GM23248 (cell line): ENCODE measurements at regions not wholly inside any gene's neighbourhood (a gene's known extent, or its start where the extent isn't known, plus 50 kb on each side); places are given as distances from the start of the nearest gene placed in this dataset.

ENCODE experiments used
- DNase-seq: peaks from one replicate; pipeline ENCODE4 v3.0.0-alpha.2; 2015
- H2AFZ ChIP-seq: fragments of 200-600 bp; sonication (generic); 2 replicates; pipeline ENCODE4 v1.6.1; 2016; ENCODE audit warnings: antibody characterized with exemption
- H3F3A ChIP-seq: fragments of 200-600 bp; sonication (generic); 2 replicates; pipeline ENCODE4 v1.6.1; 2016; ENCODE audit warnings: mild to moderate bottlenecking, antibody characterized with exemption, mixed run types; ENCODE audit not compliant: insufficient read depth
- H3K27ac ChIP-seq: fragments of 200-600 bp; sonication (generic); 2 replicates; pipeline ENCODE4 v1.5.1; 2016; ENCODE audit warnings: mild to moderate bottlenecking
- H3K27me3 ChIP-seq: fragments of 200-600 bp; sonication (generic); replicated peaks from 2 replicates; pipeline ENCODE4 v1.6.1; 2016; ENCODE audit warnings: mild to moderate bottlenecking; ENCODE audit not compliant: insufficient read depth
- H3K36me3 ChIP-seq: fragments of 200-600 bp; sonication (generic); 2 replicates; pipeline ENCODE4 v1.6.1; 2016; ENCODE audit warnings: low read depth, mild to moderate bottlenecking
- H3K4me1 ChIP-seq: fragments of 200-600 bp; sonication (generic); 2 replicates; pipeline ENCODE4 v1.6.1; 2016; ENCODE audit warnings: mild to moderate bottlenecking; ENCODE audit not compliant: insufficient read depth
- H3K4me2 ChIP-seq: fragments of 200-600 bp; sonication (generic); one replicate; pipeline ENCODE4 v1.6.1; 2016; ENCODE audit warnings: mild to moderate bottlenecking; ENCODE audit not compliant: unreplicated experiment
- H3K4me3 ChIP-seq: fragments of 200-600 bp; sonication (generic); 2 replicates; pipeline ENCODE4 v1.5.1; 2016; ENCODE audit warnings: mild to moderate bottlenecking
- H3K79me2 ChIP-seq: fragments of 200-600 bp; sonication (generic); 2 replicates; pipeline ENCODE4 v1.6.1; 2016; ENCODE audit warnings: mild to moderate bottlenecking; ENCODE audit not compliant: insufficient read depth
- H3K9ac ChIP-seq: fragments of 200-600 bp; sonication (generic); 2 replicates; pipeline ENCODE4 v1.6.1; 2016; ENCODE audit warnings: mild to moderate bottlenecking
- H3K9me2 ChIP-seq: fragments of 200-600 bp; sonication (generic); 2 replicates; pipeline ENCODE4 v1.6.1; 2016; ENCODE audit warnings: mixed run types, mild to moderate bottlenecking, moderate library complexity; ENCODE audit not compliant: insufficient read depth
- H3K9me3 ChIP-seq: fragments of 200-600 bp; sonication (generic); one replicate; pipeline ENCODE4 v1.6.1; 2017; ENCODE audit warnings: low read depth
- H4K20me1 ChIP-seq: fragments of 200-600 bp; sonication (generic); 2 replicates; pipeline ENCODE4 v1.6.0; 2016; ENCODE audit not compliant: insufficient read depth
- EZH2 ChIP-seq: fragments of 200-600 bp; sonication (generic); IDR thresholded peaks from 2 replicates; pipeline ENCODE4 v1.6.1; 2018; ENCODE audit warnings: antibody characterized with exemption, mild to moderate bottlenecking; ENCODE audit not compliant: insufficient read depth, poor library complexity, severe bottlenecking
- EZH2phosphoT487 ChIP-seq: fragments of 200-600 bp; sonication (generic); IDR thresholded peaks from 2 replicates; pipeline ENCODE4 v1.6.1; 2018; ENCODE audit warnings: antibody characterized with exemption, moderate library complexity, mild to moderate bottlenecking, low read depth; ENCODE audit not compliant: insufficient read depth
- WGBS, 2 experiments: methylation state at CpG; one replicate each; pipeline ENCODE4 v1.1.6; 2015 to 2017; ENCODE audit warnings: low lambda C conversion rate in 2 of 2, low coverage in 1 of 2; ENCODE audit errors: missing lambda C conversion rate in 2 of 2; 5-methylcytosine and 5-hydroxymethylcytosine counted together
- in situ Hi-C: fragments of 300-500 bp; cut with MboI; formaldehyde crosslinking; loops from 2 replicates; pipeline ENCODE4 v1.15.0; 2020

DNA sequence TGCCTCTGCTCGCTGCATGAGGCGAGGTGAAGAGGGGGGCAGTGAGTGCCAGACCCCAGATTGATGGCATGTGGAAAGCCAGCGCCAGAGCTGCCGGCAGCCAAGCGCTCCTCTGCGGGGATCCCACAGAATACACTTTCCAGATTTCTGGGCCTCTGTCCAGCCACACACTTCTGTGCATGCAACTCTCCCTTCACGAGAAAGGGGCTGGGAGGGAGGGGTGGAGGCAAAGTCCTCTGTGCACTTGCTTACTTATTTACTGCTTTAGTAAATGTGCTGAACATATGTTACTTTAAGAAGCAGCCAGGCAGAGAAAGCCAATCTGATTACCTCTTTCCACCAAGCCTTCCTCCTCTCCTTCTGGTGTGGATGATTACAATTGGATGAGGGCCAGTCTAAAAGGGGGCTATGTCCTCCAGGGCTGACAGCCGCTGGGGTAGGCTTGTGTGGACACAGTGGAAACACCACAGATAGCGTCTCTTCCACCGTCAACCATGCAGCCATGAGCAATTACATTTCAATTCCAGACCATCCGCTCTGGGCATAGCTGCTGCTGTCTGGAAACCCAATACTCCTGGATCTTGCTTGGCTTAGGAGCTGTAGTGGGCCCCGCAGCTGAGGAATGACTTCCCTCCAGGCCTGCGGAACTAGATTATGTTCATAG lies 322.8 kb upstream of the ANKRD30A start:
- H3K79me2 ChIP-seq: no peaks in the 10 kb centered on the region
- WGBS, 2 experiments: 12 to 13% methylated on average over 13 of the region's 13 CpGs
- no peak overlapping the region for H3K9ac ChIP-seq
- H3K4me2 ChIP-seq: no peak overlapping the region
- H3F3A ChIP-seq: no peaks in the 10 kb centered on the region
- no peak overlapping the region for H3K4me3 ChIP-seq
- no peaks in the 10 kb centered on the region for H4K20me1 ChIP-seq
- H3K9me3 ChIP-seq: no peaks in the 10 kb centered on the region
- no peak overlapping the region for H3K27ac ChIP-seq
- H3K4me1 ChIP-seq: no peaks in the 10 kb centered on the region
- in situ Hi-C loops: no loop called here
- peaks cover 17% of the 10 kb centered on the region for H3K27me3 ChIP-seq
- no peaks in the 10 kb centered on the region for H3K9me2 ChIP-seq
- no peak overlapping the region for H2AFZ ChIP-seq
- TF ChIP-seq EZH2phosphoT487: no peak
- no peak for TF ChIP-seq EZH2
- H3K36me3 ChIP-seq: no peaks in the 10 kb centered on the region
- DNase-seq: peak; percentile 6

GRCh38 chr10:36801660-36802059 lies 323.7 kb upstream of the ANKRD30A start:
- no peak overlapping the region for H3K4me3 ChIP-seq
- no peaks in the 10 kb centered on the region for H3K79me2 ChIP-seq
- 48 to 49% methylated on average over 3 of the region's 3 CpGs for WGBS, 2 experiments
- H3K9ac ChIP-seq: no peak overlapping the region
- H2AFZ ChIP-seq: no peak overlapping the region
- no peaks in the 10 kb centered on the region for H3K36me3 ChIP-seq
- H3K9me2 ChIP-seq: no peaks in the 10 kb centered on the region
- peaks cover 22% of the 10 kb centered on the region for H3K27me3 ChIP-seq
- H3K4me2 ChIP-seq: no peak overlapping the region
- H3K27ac ChIP-seq: no peak overlapping the region
- no peak for TF ChIP-seq EZH2
- no peak for TF ChIP-seq EZH2phosphoT487
- no peaks in the 10 kb centered on the region for H4K20me1 ChIP-seq
- DNase-seq: no peak
- in situ Hi-C loops: no loop called here
- H3K4me1 ChIP-seq: no peaks in the 10 kb centered on the region
- no peaks in the 10 kb centered on the region for H3F3A ChIP-seq
- H3K9me3 ChIP-seq: no peaks in the 10 kb centered on the region

GRCh38 chr10:36794981-36795380 lies 330.4 kb upstream of the ANKRD30A start:
- Histone ChIP-seq H3F3A (no peaks in the 10 kb centered on the region), H3K27ac (no peak overlapping the region), H3K79me2 (no peaks in the 10 kb centered on the region), H2AFZ (no peak overlapping the region), H3K9me2 (no peaks in the 10 kb centered on the region), H4K20me1 (no peaks in the 10 kb centered on the region), H3K9ac (no peak overlapping the region), H3K4me2 (no peak overlapping the region), H3K9me3 (no peaks in the 10 kb centered on the region), H3K36me3 (no peaks in the 10 kb centered on the region), H3K27me3 (peaks cover 24% of the 10 kb centered on the region), H3K4me1 (no peaks in the 10 kb centered on the region), H3K4me3 (no peak overlapping the region)
- TF ChIP-seq EZH2phosphoT487 (no peak), EZH2 (no peak)
- in situ Hi-C loops: no loop called here
- WGBS, 2 experiments: 30 to 48% methylated on average over 3 of the region's 3 CpGs
- DNase-seq: no peak

DNA sequence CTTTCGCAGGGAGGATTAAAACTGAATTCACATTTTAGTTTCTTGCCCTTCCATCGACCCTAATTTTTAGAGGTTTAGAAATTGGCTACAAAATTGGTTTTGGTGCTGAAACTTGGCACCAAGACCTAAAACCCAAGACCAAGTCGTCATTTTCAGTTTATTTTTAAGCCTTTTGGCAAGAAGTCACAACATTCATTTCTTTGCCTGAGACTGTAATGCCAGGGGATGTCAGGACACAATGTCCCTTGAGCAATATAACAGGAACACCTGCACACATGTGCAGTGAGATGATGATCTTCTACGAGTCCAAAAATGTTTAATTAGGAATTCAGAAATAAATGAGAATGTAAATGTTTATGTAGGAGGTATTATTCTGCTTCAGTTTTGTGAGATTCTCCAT lies 335.4 kb upstream of the ANKRD30A start:
- no peaks in the 10 kb centered on the region for H3K9me3 ChIP-seq
- H3F3A ChIP-seq: no peaks in the 10 kb centered on the region
- H3K27me3 ChIP-seq: no peaks in the 10 kb centered on the region; the same call in 1 of the 2 replicates
- no peak overlapping the region for H3K27ac ChIP-seq
- TF ChIP-seq EZH2 (no peak), EZH2phosphoT487 (no peak)
- H3K79me2 ChIP-seq: no peaks in the 10 kb centered on the region
- no peaks in the 10 kb centered on the region for H3K9me2 ChIP-seq
- H2AFZ ChIP-seq: no peak overlapping the region
- no peak overlapping the region for H3K4me3 ChIP-seq
- no peak overlapping the region for H3K4me2 ChIP-seq
- H4K20me1 ChIP-seq: no peaks in the 10 kb centered on the region
- WGBS, 2 experiments: 23 to 26% methylated on average over 4 of the region's 4 CpGs
- in situ Hi-C loops: no loop called here
- no peaks in the 10 kb centered on the region for H3K36me3 ChIP-seq
- H3K4me1 ChIP-seq: no peaks in the 10 kb centered on the region
- no peak overlapping the region for H3K9ac ChIP-seq
- DNase-seq: no peak
